ENCODE measurements at regions not wholly inside any gene's neighbourhood (a gene's known extent, or its start where the extent isn't known, plus 50 kb on each side); places are given as distances from the start of the nearest gene placed in this dataset.

DNA sequence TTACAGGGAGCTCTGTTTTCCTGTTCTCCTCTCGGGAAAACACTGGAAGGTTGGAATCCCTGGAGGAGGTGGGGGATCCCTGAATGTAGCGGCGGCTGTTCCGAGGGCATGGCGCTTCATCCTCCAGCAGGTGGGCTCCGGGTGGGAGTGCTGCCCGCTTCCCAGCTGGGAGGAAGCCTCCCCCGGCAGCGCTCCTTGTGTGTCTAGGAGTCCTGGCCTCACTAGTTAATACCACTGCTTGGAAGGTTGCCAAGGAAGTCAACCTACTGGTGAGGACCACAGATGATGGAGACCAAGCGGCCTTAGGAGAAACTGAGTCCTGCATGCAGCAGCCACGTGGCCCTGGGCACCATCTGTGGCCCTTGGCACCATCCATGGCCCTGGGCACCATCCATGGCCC is 151.9 kb upstream of the PFKP start:
- ATAC-seq (ENCODE audit: poor library complexity) (no peak), DNase-seq (no peak)
- ChIA-PET CTCF (no interaction called here), POLR2A (no interaction called here)
- intact Hi-C loops (cut with DNase I, micrococcal nuclease), result no loop called here
- Histone ChIP-seq H3K36me3 (ENCODE audit: insufficient read depth, low read length) (no peaks in the 10 kb centered on the region), H3K4me3 (ENCODE audit: low read length) (no peak overlapping the region), H3K4me1 (ENCODE audit: insufficient read depth, low read length) (no peaks in the 10 kb centered on the region), H3K27ac (ENCODE audit: low read depth in 1 of 2, low read length in 2 of 2) (no peak overlapping the region), H3K9me3 (ENCODE audit: control insufficient read depth in 1 of 2, insufficient read depth in 1 of 2, low read length in 2 of 2) (no peaks in the 10 kb centered on the region), H3K27me3 (ENCODE audit: control insufficient read depth in 1 of 2, insufficient read depth in 2 of 2, low read length in 2 of 2) (no peaks in the 10 kb centered on the region)
- Mint-ChIP-seq H3K4me1 (ENCODE audit: low read depth) (no peaks in the 10 kb centered on the region), H3K9me3 (no peaks in the 10 kb centered on the region), H3K4me3 (no peak overlapping the region), H3K36me3 (ENCODE audit: low read depth) (no peaks in the 10 kb centered on the region), H3K27ac (no peak overlapping the region), H3K27me3 (peaks cover 18% of the 10 kb centered on the region)
- TF ChIP-seq, protein P1, sequence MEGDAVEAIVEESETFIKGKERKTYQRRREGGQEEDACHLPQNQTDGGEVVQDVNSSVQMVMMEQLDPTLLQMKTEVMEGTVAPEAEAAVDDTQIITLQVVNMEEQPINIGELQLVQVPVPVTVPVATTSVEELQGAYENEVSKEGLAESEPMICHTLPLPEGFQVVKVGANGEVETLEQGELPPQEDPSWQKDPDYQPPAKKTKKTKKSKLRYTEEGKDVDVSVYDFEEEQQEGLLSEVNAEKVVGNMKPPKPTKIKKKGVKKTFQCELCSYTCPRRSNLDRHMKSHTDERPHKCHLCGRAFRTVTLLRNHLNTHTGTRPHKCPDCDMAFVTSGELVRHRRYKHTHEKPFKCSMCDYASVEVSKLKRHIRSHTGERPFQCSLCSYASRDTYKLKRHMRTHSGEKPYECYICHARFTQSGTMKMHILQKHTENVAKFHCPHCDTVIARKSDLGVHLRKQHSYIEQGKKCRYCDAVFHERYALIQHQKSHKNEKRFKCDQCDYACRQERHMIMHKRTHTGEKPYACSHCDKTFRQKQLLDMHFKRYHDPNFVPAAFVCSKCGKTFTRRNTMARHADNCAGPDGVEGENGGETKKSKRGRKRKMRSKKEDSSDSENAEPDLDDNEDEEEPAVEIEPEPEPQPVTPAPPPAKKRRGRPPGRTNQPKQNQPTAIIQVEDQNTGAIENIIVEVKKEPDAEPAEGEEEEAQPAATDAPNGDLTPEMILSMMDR (IDR thresholded peaks at IDR 0.05), result no peak

GRCh38 chr10:2914741-2915140 is 152.6 kb upstream of the PFKP start:
- Histone ChIP-seq H3K36me3 (ENCODE audit: insufficient read depth, low read length) (no peaks in the 10 kb centered on the region), H3K27me3 (ENCODE audit: control insufficient read depth in 1 of 2, insufficient read depth in 2 of 2, low read length in 2 of 2) (no peaks in the 10 kb centered on the region), H3K4me3 (ENCODE audit: low read length) (no peak overlapping the region), H3K27ac (ENCODE audit: low read depth in 1 of 2, low read length in 2 of 2) (no peak overlapping the region), H3K9me3 (ENCODE audit: control insufficient read depth in 1 of 2, insufficient read depth in 1 of 2, low read length in 2 of 2) (no peaks in the 10 kb centered on the region), H3K4me1 (ENCODE audit: insufficient read depth, low read length) (no peaks in the 10 kb centered on the region)
- ATAC-seq (ENCODE audit: poor library complexity), result no peak
- no peak overlapping the region for H3K27ac Mint-ChIP-seq
- H3K36me3 Mint-ChIP-seq (ENCODE audit: low read depth), result no peaks in the 10 kb centered on the region
- CTCF ChIA-PET, result no interaction called here
- H3K27me3 Mint-ChIP-seq, result peaks cover 18% of the 10 kb centered on the region
- H3K4me3 Mint-ChIP-seq, result no peak overlapping the region
- intact Hi-C loops (cut with DNase I, micrococcal nuclease), result no loop called here
- H3K4me1 Mint-ChIP-seq (ENCODE audit: low read depth), result no peaks in the 10 kb centered on the region
- no peaks in the 10 kb centered on the region for H3K9me3 Mint-ChIP-seq
- TF ChIP-seq, protein P1 (IDR thresholded peaks at IDR 0.05), result no peak
- no peak for DNase-seq
- POLR2A ChIA-PET, result no interaction called here

- H3K4me1 Mint-ChIP-seq (ENCODE audit: low read depth), result peaks cover 9% of the 10 kb centered on the region
- H3K4me1 ChIP-seq (ENCODE audit: insufficient read depth, low read length), result no peaks in the 10 kb centered on the region
- H3K27ac Mint-ChIP-seq, result no peak overlapping the region
- no peak overlapping the region for H3K4me3 Mint-ChIP-seq
- ATAC-seq (ENCODE audit: poor library complexity), result no peak
- TF ChIP-seq, protein P1 (IDR thresholded peaks at IDR 0.05), result no peak
- H3K27ac ChIP-seq (ENCODE audit: low read depth in 1 of 2, low read length in 2 of 2), result no peak overlapping the region
- no peak overlapping the region for H3K4me3 ChIP-seq (ENCODE audit: low read length)
- H3K36me3 Mint-ChIP-seq (ENCODE audit: low read depth), result no peaks in the 10 kb centered on the region
- H3K36me3 ChIP-seq (ENCODE audit: insufficient read depth, low read length), result no peaks in the 10 kb centered on the region
- intact Hi-C loops (cut with DNase I, micrococcal nuclease), result no loop called here
- no peaks in the 10 kb centered on the region for H3K9me3 Mint-ChIP-seq
- CTCF ChIA-PET, result no interaction called here
- H3K9me3 ChIP-seq (ENCODE audit: control insufficient read depth in 1 of 2, insufficient read depth in 1 of 2, low read length in 2 of 2), result no peaks in the 10 kb centered on the region
- POLR2A ChIA-PET, result no interaction called here
- H3K27me3 Mint-ChIP-seq, result peaks cover 22% of the 10 kb centered on the region
- DNase-seq, result no peak
- H3K27me3 ChIP-seq (ENCODE audit: control insufficient read depth in 1 of 2, insufficient read depth in 2 of 2, low read length in 2 of 2), result no peaks in the 10 kb centered on the region
Observed at GRCh38 chr10:2913474-2913873, 153.9 kb upstream of the PFKP start.
